ENCODE measurements at regions not wholly inside any gene's neighbourhood (a gene's known extent, or its start where the extent isn't known, plus 50 kb on each side); places are given as distances from the start of the nearest gene placed in this dataset.

GRCh38 chr10:130550952-130551674 lies 414.9 kb downstream of the GLRX3 start:
- no peak for DNase-seq (ENCODE audit: low read depth in 2 of 3, low spot score in 1 of 3)

- no peak for DNase-seq (ENCODE audit: low read depth in 2 of 3, low spot score in 1 of 3)
Measured at GRCh38 chr10:130551676-130552075, 415.5 kb downstream of the GLRX3 start.

- no peak for DNase-seq (ENCODE audit: low read depth in 2 of 3, low spot score in 1 of 3)
Measured at GRCh38 chr10:130553826-130554225, 417.6 kb downstream of the GLRX3 start.

- DNase-seq (ENCODE audit: low read depth in 2 of 3, low spot score in 1 of 3), result no peak
Measured at GRCh38 chr10:130554701-130555410, 418.7 kb downstream of the GLRX3 start.

- DNase-seq (ENCODE audit: low read depth in 2 of 3, low spot score in 1 of 3), result no peak
Measured at GRCh38 chr10:130555411-130555750, 419.2 kb downstream of the GLRX3 start.

GRCh38 chr10:130557181-130557845 lies 421.1 kb downstream of the GLRX3 start:
- DNase-seq (ENCODE audit: low read depth in 2 of 3, low spot score in 1 of 3), result no peak

GRCh38 chr10:130558746-130559546 lies 422.8 kb downstream of the GLRX3 start:
- DNase-seq (ENCODE audit: low read depth in 2 of 3, low spot score in 1 of 3), result no peak

- DNase-seq (ENCODE audit: low read depth in 2 of 3, low spot score in 1 of 3), result no peak
Measured at GRCh38 chr10:130559547-130559880, 423.3 kb downstream of the GLRX3 start.

GRCh38 chr10:130560116-130560515 lies 423.9 kb downstream of the GLRX3 start:
- DNase-seq (ENCODE audit: low read depth in 2 of 3, low spot score in 1 of 3), result no peak

- no peak for DNase-seq (ENCODE audit: low read depth in 2 of 3, low spot score in 1 of 3)
Measured at GRCh38 chr10:130560573-130560972, 424.4 kb downstream of the GLRX3 start.

- no peak for DNase-seq (ENCODE audit: low read depth in 2 of 3, low spot score in 1 of 3)
Measured at GRCh38 chr10:130561681-130562080, 425.5 kb downstream of the GLRX3 start.

GRCh38 chr10:130567011-130567410 lies 430.8 kb downstream of the GLRX3 start:
- no peak for DNase-seq (ENCODE audit: low read depth in 2 of 3, low spot score in 1 of 3)

GRCh38 chr10:130567436-130567835 lies 431.2 kb downstream of the GLRX3 start:
- no peak for DNase-seq (ENCODE audit: low read depth in 2 of 3, low spot score in 1 of 3)

GRCh38 chr10:130568246-130568645 lies 432.1 kb downstream of the GLRX3 start:
- DNase-seq (ENCODE audit: low read depth in 2 of 3, low spot score in 1 of 3), result no peak

- no peak for DNase-seq (ENCODE audit: low read depth in 2 of 3, low spot score in 1 of 3)
Measured at GRCh38 chr10:130570074-130570473, 433.9 kb downstream of the GLRX3 start.

GRCh38 chr10:130571674-130572073 lies 435.5 kb downstream of the GLRX3 start:
- DNase-seq (ENCODE audit: low read depth in 2 of 3, low spot score in 1 of 3), result no peak

- no peak for DNase-seq (ENCODE audit: low read depth in 2 of 3, low spot score in 1 of 3)
Measured at GRCh38 chr10:130573446-130573845, 437.3 kb downstream of the GLRX3 start.

- no peak for DNase-seq (ENCODE audit: low read depth in 2 of 3, low spot score in 1 of 3)
Measured at GRCh38 chr10:130575756-130576285, 439.6 kb downstream of the GLRX3 start.

GRCh38 chr10:130576427-130576826 lies 440.2 kb downstream of the GLRX3 start:
- no peak for DNase-seq (ENCODE audit: low read depth in 2 of 3, low spot score in 1 of 3)

- no peak for DNase-seq (ENCODE audit: low read depth in 2 of 3, low spot score in 1 of 3)
Measured at GRCh38 chr10:130577039-130577438, 440.8 kb downstream of the GLRX3 start.

GRCh38 chr10:130578532-130579289 lies 442.5 kb downstream of the GLRX3 start:
- no peak for DNase-seq (ENCODE audit: low read depth in 2 of 3, low spot score in 1 of 3)

Data from stimulated activated CD4-positive, alpha-beta T cell treated with anti-CD3 and anti-CD28 coated beads, Interleukin-12 subunit alpha, Interleukin-12 subunit beta, amount 100 ng/mL, for 48 hours (primary cell).